ENCODE measurements at regions not wholly inside any gene's neighbourhood (a gene's known extent, or its start where the extent isn't known, plus 50 kb on each side); places are given as distances from the start of the nearest gene placed in this dataset.
"Not testable (repeated sequence)": the region's sequence is repeated elsewhere in the genome, so short reads cannot be mapped to it uniquely, and the experiment has no call there.

GRCh38 chr5:36457511-36458270, 148.7 kb upstream of the SLC1A3 start:
- Histone ChIP-seq H3K4me3 (no peak overlapping the region), H3K9me3 (no peaks in the 10 kb centered on the region), H3K36me3 (no peaks in the 10 kb centered on the region), H3K27ac (no peak overlapping the region), H3K4me1 (no peaks in the 10 kb centered on the region), H3K27me3 (no peaks in the 10 kb centered on the region)
- no peak for TF ChIP-seq POLR2A (IDR thresholded peaks at IDR 0.05)
- no peak for TF ChIP-seq CTCF (IDR thresholded peaks at IDR 0.05)
- DNase-seq: no peak
- intact Hi-C loops (cut with DNase I; ENCODE audit: low total_unique reads): no loop called here

GRCh38 chr5:36458746-36459145, 147.7 kb upstream of the SLC1A3 start:
- H3K27me3 ChIP-seq: no peaks in the 10 kb centered on the region
- no peak overlapping the region for H3K27ac ChIP-seq
- H3K4me3 ChIP-seq: no peak overlapping the region
- no peaks in the 10 kb centered on the region for H3K9me3 ChIP-seq
- intact Hi-C loops (cut with DNase I; ENCODE audit: low total_unique reads): no loop called here
- no peaks in the 10 kb centered on the region for H3K36me3 ChIP-seq
- TF ChIP-seq POLR2A (IDR thresholded peaks at IDR 0.05) (no peak), CTCF (IDR thresholded peaks at IDR 0.05) (no peak)
- no peak for DNase-seq
- no peaks in the 10 kb centered on the region for H3K4me1 ChIP-seq

- H3K27me3 ChIP-seq: no peaks in the 10 kb centered on the region
- H3K36me3 ChIP-seq: no peaks in the 10 kb centered on the region
- no peak overlapping the region for H3K4me3 ChIP-seq
- no peak for TF ChIP-seq CTCF (IDR thresholded peaks at IDR 0.05)
- DNase-seq: no peak
- H3K4me1 ChIP-seq: no peaks in the 10 kb centered on the region
- H3K9me3 ChIP-seq: no peaks in the 10 kb centered on the region
- H3K27ac ChIP-seq: no peak overlapping the region
- intact Hi-C loops (cut with DNase I; ENCODE audit: low total_unique reads): no loop called here
Measured at GRCh38 chr5:36459176-36460135, 146.9 kb upstream of the SLC1A3 start.

GRCh38 chr5:36462295-36463021, 143.9 kb upstream of the SLC1A3 start:
- no peak overlapping the region for H3K4me3 ChIP-seq
- intact Hi-C loops (cut with DNase I; ENCODE audit: low total_unique reads): no loop called here
- no peaks in the 10 kb centered on the region for H3K9me3 ChIP-seq
- H3K27me3 ChIP-seq: no peaks in the 10 kb centered on the region
- DNase-seq: no peak
- no peaks in the 10 kb centered on the region for H3K36me3 ChIP-seq
- no peak for TF ChIP-seq CTCF (IDR thresholded peaks at IDR 0.05)
- no peak for TF ChIP-seq POLR2A (IDR thresholded peaks at IDR 0.05)
- H3K4me1 ChIP-seq: no peaks in the 10 kb centered on the region
- H3K27ac ChIP-seq: no peak overlapping the region

- DNase-seq; H3K4me1 ChIP-seq; intact Hi-C loops (cut with DNase I; ENCODE audit: low total_unique reads); H3K27ac ChIP-seq; H3K27me3 ChIP-seq; H3K4me3 ChIP-seq; H3K9me3 ChIP-seq; H3K36me3 ChIP-seq: not testable (repeated sequence)
Measured at GRCh38 chr5:36475942-36476341, 130.5 kb upstream of the SLC1A3 start.

All from uterus (tissue), 3 donors.